Neural progenitor cell (in vitro differentiated cells): ENCODE measurements at regions not wholly inside any gene's neighbourhood (a gene's known extent, or its start where the extent isn't known, plus 50 kb on each side); places are given as distances from the start of the nearest gene placed in this dataset.
A peak's percentile ranks its signal among the peaks of the same experiment; 100 is the strongest.

Source experiments
- DNase-seq: peaks from one replicate; pipeline ENCODE4 v3.0.0-alpha.2; 2016; ENCODE audit warnings: low spot score
- H2AFZ ChIP-seq: fragments of 200-600 bp; sonication (generic); replicated peaks from 2 replicates; pipeline ENCODE4 v1.6.1; 2016; ENCODE audit warnings: antibody characterized with exemption
- H3F3A ChIP-seq: fragments of 200-600 bp; sonication (generic); 2 replicates; pipeline ENCODE4 v1.6.1; 2016; ENCODE audit warnings: antibody characterized with exemption, low read depth
- H3K27ac ChIP-seq: fragments of 200-600 bp; sonication (generic); 2 replicates; pipeline ENCODE4 v1.5.1; 2016; ENCODE audit warnings: mild to moderate bottlenecking
- H3K27me3 ChIP-seq: fragments of 200-600 bp; sonication (generic); 2 replicates; pipeline ENCODE4 v1.6.1; 2016; ENCODE audit warnings: mild to moderate bottlenecking, moderate library complexity
- H3K36me3 ChIP-seq: fragments of 200-600 bp; sonication (generic); 2 replicates; pipeline ENCODE4 v1.5.1; 2016
- H3K4me1 ChIP-seq: fragments of 200-600 bp; sonication (generic); 2 replicates; pipeline ENCODE4 v1.6.1; 2016; ENCODE audit warnings: mixed run types
- H3K4me2 ChIP-seq: fragments of 200-600 bp; sonication (generic); 2 replicates; pipeline ENCODE4 v1.6.1; 2016
- H3K4me3 ChIP-seq: fragments of 200-600 bp; sonication (generic); 2 replicates; pipeline ENCODE4 v1.5.1; 2016
- H3K79me2 ChIP-seq: fragments of 200-600 bp; sonication (generic); 2 replicates; pipeline ENCODE4 v1.6.1; 2016; ENCODE audit warnings: low read depth
- H3K9ac ChIP-seq: fragments of 200-600 bp; sonication (generic); 2 replicates; pipeline ENCODE4 v1.6.1; 2016
- H3K9me3 ChIP-seq: fragments of 200-600 bp; sonication (generic); 2 replicates; pipeline ENCODE4 v1.5.1; 2016; ENCODE audit warnings: low read depth
- H4K20me1 ChIP-seq: fragments of 200-600 bp; sonication (generic); 2 replicates; pipeline ENCODE4 v1.6.1; 2016; ENCODE audit warnings: low read depth
- H3K27ac Mint-ChIP-seq: 3 replicates; pipeline ENCODE4 v1.8.0; 2021; ENCODE audit warnings: mixed read lengths
- H3K27me3 Mint-ChIP-seq: 2 replicates; pipeline ENCODE4 v1.8.0; 2022; ENCODE audit warnings: low read depth, mild to moderate bottlenecking, inconsistent platforms, moderate library complexity, mixed read lengths; ENCODE audit not compliant: insufficient read depth
- H3K36me3 Mint-ChIP-seq: 3 replicates; pipeline ENCODE4 v1.8.0; 2021; ENCODE audit warnings: mixed read lengths
- H3K4me1 Mint-ChIP-seq: 3 replicates; pipeline ENCODE4 v1.8.0; 2021; ENCODE audit warnings: mixed read lengths
- H3K4me3 Mint-ChIP-seq: 3 replicates; pipeline ENCODE4 v1.8.0; 2021; ENCODE audit warnings: mild to moderate bottlenecking, moderate library complexity, mixed read lengths
- H3K9me3 Mint-ChIP-seq: 3 replicates; pipeline ENCODE4 v1.8.0; 2020; ENCODE audit warnings: mixed read lengths
- EZH2 ChIP-seq: fragments of 200-600 bp; sonication (generic); IDR thresholded peaks from 2 replicates; pipeline ENCODE4 v1.6.1; 2017; ENCODE audit warnings: antibody characterized with exemption, mild to moderate bottlenecking, moderate library complexity
- EZH2phosphoT487 ChIP-seq: fragments of 200-600 bp; sonication (generic); IDR thresholded peaks from 2 replicates; pipeline ENCODE4 v1.6.1; 2017; ENCODE audit warnings: antibody characterized with exemption
- TF ChIP-seq, protein P1 (sequence below): fragments of 200-600 bp; sonication (generic); IDR thresholded peaks from 2 replicates; pipeline ENCODE4 v1.5.1; 2017; ENCODE audit warnings: antibody characterized with exemption, mild to moderate bottlenecking

DNA sequence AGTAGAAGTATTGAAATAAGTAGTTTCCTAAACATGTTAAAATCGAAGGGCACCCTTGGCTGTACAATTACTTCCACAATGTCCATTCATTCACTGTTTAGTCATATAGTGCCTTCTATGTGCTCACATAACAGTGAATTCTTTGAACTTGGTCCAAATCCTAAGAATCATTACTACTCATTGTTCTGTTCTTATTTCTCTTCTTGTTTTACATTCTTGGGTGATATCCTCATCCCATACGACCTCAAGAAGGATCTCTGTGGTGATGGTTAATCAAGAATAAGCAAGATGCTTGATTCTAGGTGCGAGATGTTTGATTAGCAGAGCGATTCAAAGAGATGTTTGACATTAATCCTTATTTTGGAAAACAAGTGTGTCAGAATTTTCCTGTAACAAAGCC is 667.4 kb upstream of the ZP4 start:
- Histone ChIP-seq H3K9me3 (no peaks in the 10 kb centered on the region), H3K4me2 (no peak overlapping the region), H3K36me3 (no peaks in the 10 kb centered on the region), H3K27ac (no peak overlapping the region), H3K79me2 (no peaks in the 10 kb centered on the region), H3K9ac (no peak overlapping the region), H3K4me1 (no peaks in the 10 kb centered on the region), H3F3A (no peaks in the 10 kb centered on the region), H2AFZ (no peak overlapping the region), H3K4me3 (no peak overlapping the region), H3K27me3 (no peaks in the 10 kb centered on the region), H4K20me1 (no peaks in the 10 kb centered on the region)
- no peak for TF ChIP-seq EZH2phosphoT487
- no peak for TF ChIP-seq EZH2
- TF ChIP-seq, protein P1, sequence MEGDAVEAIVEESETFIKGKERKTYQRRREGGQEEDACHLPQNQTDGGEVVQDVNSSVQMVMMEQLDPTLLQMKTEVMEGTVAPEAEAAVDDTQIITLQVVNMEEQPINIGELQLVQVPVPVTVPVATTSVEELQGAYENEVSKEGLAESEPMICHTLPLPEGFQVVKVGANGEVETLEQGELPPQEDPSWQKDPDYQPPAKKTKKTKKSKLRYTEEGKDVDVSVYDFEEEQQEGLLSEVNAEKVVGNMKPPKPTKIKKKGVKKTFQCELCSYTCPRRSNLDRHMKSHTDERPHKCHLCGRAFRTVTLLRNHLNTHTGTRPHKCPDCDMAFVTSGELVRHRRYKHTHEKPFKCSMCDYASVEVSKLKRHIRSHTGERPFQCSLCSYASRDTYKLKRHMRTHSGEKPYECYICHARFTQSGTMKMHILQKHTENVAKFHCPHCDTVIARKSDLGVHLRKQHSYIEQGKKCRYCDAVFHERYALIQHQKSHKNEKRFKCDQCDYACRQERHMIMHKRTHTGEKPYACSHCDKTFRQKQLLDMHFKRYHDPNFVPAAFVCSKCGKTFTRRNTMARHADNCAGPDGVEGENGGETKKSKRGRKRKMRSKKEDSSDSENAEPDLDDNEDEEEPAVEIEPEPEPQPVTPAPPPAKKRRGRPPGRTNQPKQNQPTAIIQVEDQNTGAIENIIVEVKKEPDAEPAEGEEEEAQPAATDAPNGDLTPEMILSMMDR: no peak
- no peak for DNase-seq
- H3K27me3 Mint-ChIP-seq: no peaks in the 10 kb centered on the region
- no peaks in the 10 kb centered on the region for H3K4me1 Mint-ChIP-seq
- no peak overlapping the region for H3K27ac Mint-ChIP-seq
- no peaks in the 10 kb centered on the region for H3K9me3 Mint-ChIP-seq
- H3K4me3 Mint-ChIP-seq: no peak overlapping the region
- H3K36me3 Mint-ChIP-seq: no peaks in the 10 kb centered on the region

DNA sequence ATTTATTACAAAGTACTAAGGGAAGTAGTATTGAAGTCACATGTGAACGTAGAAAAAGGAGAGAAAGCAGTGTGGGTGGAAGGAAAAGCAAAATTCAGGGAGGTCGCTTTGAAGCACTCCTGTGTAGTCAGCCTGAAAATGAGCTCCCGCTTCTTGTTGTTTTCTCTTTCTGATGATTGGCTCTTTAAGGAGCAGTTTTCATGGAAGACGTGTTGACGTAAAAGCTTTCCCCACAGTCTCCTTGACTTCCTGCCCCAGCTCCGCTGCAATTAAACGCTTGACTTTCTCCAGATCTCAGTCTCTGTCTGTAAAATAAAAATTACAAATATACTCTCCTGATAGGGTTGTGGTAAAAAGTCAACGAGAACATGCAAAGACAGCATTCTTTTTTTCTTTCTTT is 661.5 kb upstream of the ZP4 start:
- Histone ChIP-seq H3K9me3 (no peaks in the 10 kb centered on the region), H3K9ac (no peak overlapping the region), H3K4me2 (no peak overlapping the region), H3K4me3 (no peak overlapping the region), H3K79me2 (no peaks in the 10 kb centered on the region), H3K36me3 (no peaks in the 10 kb centered on the region), H3F3A (no peaks in the 10 kb centered on the region), H3K27me3 (no peaks in the 10 kb centered on the region), H2AFZ (peak overlapping the region; percentile 34), H4K20me1 (no peaks in the 10 kb centered on the region), H3K4me1 (no peaks in the 10 kb centered on the region), H3K27ac (no peak overlapping the region)
- no peak overlapping the region for H3K27ac Mint-ChIP-seq
- H3K36me3 Mint-ChIP-seq: no peaks in the 10 kb centered on the region
- H3K4me3 Mint-ChIP-seq: no peak overlapping the region
- no peaks in the 10 kb centered on the region for H3K4me1 Mint-ChIP-seq
- peaks cover 4% of the 10 kb centered on the region for H3K9me3 Mint-ChIP-seq
- H3K27me3 Mint-ChIP-seq: no peaks in the 10 kb centered on the region
- TF ChIP-seq, protein P1: no peak
- no peak for TF ChIP-seq EZH2phosphoT487
- no peak for TF ChIP-seq EZH2
- DNase-seq: no peak

DNA sequence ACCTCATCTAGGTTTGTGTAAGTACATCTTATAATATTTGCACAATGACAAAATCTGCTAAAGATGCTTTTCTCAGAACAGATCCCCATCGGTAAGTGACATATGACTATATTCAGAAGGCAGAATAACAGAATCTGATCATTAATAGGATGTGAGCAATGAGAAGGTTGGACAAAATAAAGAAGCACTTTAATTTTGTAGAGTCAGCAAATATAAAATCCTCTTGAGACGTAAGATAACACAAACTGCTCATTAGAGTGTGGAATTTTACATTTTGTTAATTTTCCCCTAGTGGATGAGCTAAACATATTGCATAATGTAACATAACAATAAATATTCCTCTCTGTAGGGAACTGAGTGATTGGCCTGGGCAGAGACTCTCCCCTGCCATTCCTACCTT is 658.4 kb upstream of the ZP4 start:
- no peak overlapping the region for H2AFZ ChIP-seq
- no peaks in the 10 kb centered on the region for H4K20me1 ChIP-seq
- no peaks in the 10 kb centered on the region for H3K79me2 ChIP-seq
- no peaks in the 10 kb centered on the region for H3K9me3 ChIP-seq
- H3K27ac Mint-ChIP-seq: no peak overlapping the region
- H3K27ac ChIP-seq: no peak overlapping the region
- no peak overlapping the region for H3K4me3 Mint-ChIP-seq
- no peak overlapping the region for H3K4me3 ChIP-seq
- DNase-seq: no peak
- peaks cover 11% of the 10 kb centered on the region for H3K9me3 Mint-ChIP-seq
- no peaks in the 10 kb centered on the region for H3F3A ChIP-seq
- no peak overlapping the region for H3K9ac ChIP-seq
- H3K27me3 Mint-ChIP-seq: peaks cover 2% of the 10 kb centered on the region
- TF ChIP-seq EZH2phosphoT487 (no peak), EZH2 (no peak)
- TF ChIP-seq, protein P1: no peak
- H3K4me1 ChIP-seq: no peaks in the 10 kb centered on the region
- no peaks in the 10 kb centered on the region for H3K36me3 Mint-ChIP-seq
- no peaks in the 10 kb centered on the region for H3K36me3 ChIP-seq
- H3K4me2 ChIP-seq: no peak overlapping the region
- H3K4me1 Mint-ChIP-seq: no peaks in the 10 kb centered on the region
- no peaks in the 10 kb centered on the region for H3K27me3 ChIP-seq

DNA sequence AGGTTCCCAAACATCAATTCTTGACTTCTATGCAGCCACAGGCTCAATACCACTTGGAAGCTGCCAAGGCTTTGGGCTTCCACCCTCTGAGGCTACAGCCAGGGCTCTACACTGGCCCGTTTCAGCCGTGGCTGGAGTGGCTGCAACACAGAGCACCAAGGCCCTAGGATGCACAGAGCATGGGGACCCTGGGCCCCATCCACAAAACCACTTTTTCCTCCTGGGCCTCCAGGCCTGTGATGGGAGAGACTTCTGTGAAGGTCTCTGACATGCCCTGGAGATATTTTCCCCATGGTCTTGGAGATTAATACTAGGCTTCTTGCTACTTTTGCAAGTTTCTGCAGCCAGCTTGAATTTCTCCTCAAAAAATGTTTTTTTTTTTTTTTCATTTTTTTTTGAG is 655.4 kb upstream of the ZP4 start:
- Histone ChIP-seq H3K9ac (no peak overlapping the region), H3K36me3 (no peaks in the 10 kb centered on the region), H3K27me3 (no peaks in the 10 kb centered on the region), H3K4me2 (no peak overlapping the region), H3K9me3 (no peaks in the 10 kb centered on the region), H4K20me1 (no peaks in the 10 kb centered on the region), H3K4me1 (no peaks in the 10 kb centered on the region), H3K27ac (no peak overlapping the region), H2AFZ (no peak overlapping the region), H3K79me2 (no peaks in the 10 kb centered on the region), H3K4me3 (no peak overlapping the region), H3F3A (no peaks in the 10 kb centered on the region)
- peaks cover 2% of the 10 kb centered on the region for H3K27me3 Mint-ChIP-seq
- no peak overlapping the region for H3K27ac Mint-ChIP-seq
- H3K4me3 Mint-ChIP-seq: no peak overlapping the region
- H3K4me1 Mint-ChIP-seq: no peaks in the 10 kb centered on the region
- no peaks in the 10 kb centered on the region for H3K36me3 Mint-ChIP-seq
- H3K9me3 Mint-ChIP-seq: peaks cover 17% of the 10 kb centered on the region
- TF ChIP-seq EZH2 (no peak), EZH2phosphoT487 (no peak)
- TF ChIP-seq, protein P1: no peak
- DNase-seq: no peak
